A673 (cell line): ENCODE measurements at regions not wholly inside any gene's neighbourhood (a gene's known extent, or its start where the extent isn't known, plus 50 kb on each side); places are given as distances from the start of the nearest gene placed in this dataset.
A peak's percentile ranks its signal among the peaks of the same experiment; 100 is the strongest.

Experiments used
- BruUV-seq: library from RNA; stranded (reverse); fragments of 400-500 nt; replicated peaks from 2 replicates; lab custom pipeline; 2021; lab: Mats Ljungman, UMichigan
- CTCF ChIA-PET: fragments of 300-600 bp; sonication (Branson Sonifier 250); formaldehyde crosslinking; loops from one replicate; lab custom pipeline; 2022; ENCODE audit warnings: antibody characterized with exemption; lab: Charles Lee
- POLR2A ChIA-PET: fragments of 300-600 bp; sonication (Branson Sonifier 250); formaldehyde crosslinking; loops from one replicate; lab custom pipeline; 2022; ENCODE audit warnings: antibody characterized with exemption; ENCODE audit not compliant: low non-redundant PET; lab: Charles Lee
- DNase-seq: peaks from one replicate; pipeline ENCODE4 v3.0.0-alpha.2; 2015; ENCODE audit warnings: low spot score
- H3K27ac ChIP-seq: fragments of 200-600 bp; sonication (generic); 2 replicates; pipeline ENCODE4 v1.5.1; 2016; ENCODE audit warnings: mixed run types, low read depth, mild to moderate bottlenecking, mixed read lengths, antibody characterized with exemption, low read length; ENCODE audit not compliant: poor library complexity, severe bottlenecking
- H3K27me3 ChIP-seq: fragments of 200-600 bp; sonication (generic); replicated peaks from 2 replicates; pipeline ENCODE4 v1.6.1; 2017; ENCODE audit warnings: mixed run types, low read depth, mild to moderate bottlenecking, mixed read lengths, antibody characterized with exemption, low read length; ENCODE audit not compliant: insufficient read depth, poor library complexity
- H3K36me3 ChIP-seq: fragments of 200-600 bp; sonication (generic); 2 replicates; pipeline ENCODE4 v1.6.1; 2016; ENCODE audit warnings: mixed run types, mild to moderate bottlenecking, mixed read lengths, antibody characterized with exemption, low read length; ENCODE audit not compliant: insufficient read depth, poor library complexity, severe bottlenecking
- H3K4me1 ChIP-seq: fragments of 200-600 bp; sonication (generic); 2 replicates; pipeline ENCODE4 v1.6.1; 2017; ENCODE audit warnings: mixed run types, mild to moderate bottlenecking, mixed read lengths, antibody characterized with exemption, low read length; ENCODE audit not compliant: insufficient read depth, poor library complexity, severe bottlenecking
- H3K4me3 ChIP-seq: fragments of 200-600 bp; sonication (generic); 2 replicates; pipeline ENCODE4 v1.5.1; 2016; ENCODE audit warnings: low read depth, mixed run types, mild to moderate bottlenecking, mixed read lengths, low read length; ENCODE audit not compliant: poor library complexity, severe bottlenecking
- H3K9me3 ChIP-seq: fragments of 200-600 bp; sonication (generic); 2 replicates; pipeline ENCODE4 v1.6.1; 2016; ENCODE audit warnings: mixed run types, low read depth, mild to moderate bottlenecking, mixed read lengths, antibody characterized with exemption, low read length; ENCODE audit not compliant: poor library complexity, severe bottlenecking
- CTCF ChIP-seq: fragments of 300-800, 200-600 bp; sonication (generic); conservative IDR thresholded peaks from 2 replicates; pipeline ENCODE4 v1.5.1; 2017; ENCODE audit warnings: low read depth, mild to moderate bottlenecking, antibody characterized with exemption, low read length, moderate library complexity, mixed read lengths
- EZH2 ChIP-seq: fragments of 200-600 bp; sonication (generic); IDR thresholded peaks from 2 replicates; pipeline ENCODE4 v1.6.1; 2017; ENCODE audit warnings: borderline replicate concordance, low read depth, mild to moderate bottlenecking, mixed read lengths, antibody characterized with exemption, low read length; ENCODE audit not compliant: poor library complexity, severe bottlenecking
- intact Hi-C: fragments of 100-400 bp; cut with micrococcal nuclease; formaldehyde crosslinking; loops from one replicate; pipeline ENCODE4 v1.10.0; 2022; ENCODE audit not compliant: unreplicated experiment

- H3K27ac ChIP-seq = no peak overlapping the region
- ChIA-PET CTCF (interaction anchor here (0.6 kb wide), 1 partner anchor 153 kb away, joined by 3 read pairs; no protein-coding TSS in a partner anchor), POLR2A (interaction anchor here (0.6 kb wide), 1 partner anchor 789 kb away, joined by 4 read pairs; no protein-coding TSS in a partner anchor)
- peaks cover 11% of the 10 kb centered on the region for H3K4me1 ChIP-seq
- H3K27me3 ChIP-seq = peaks cover 37% of the 10 kb centered on the region
- intact Hi-C loops = no loop called here
- DNase-seq = peak; percentile 80
- TF ChIP-seq EZH2 (no peak), CTCF (no peak)
- BruUV-seq = no TSS peak
- no peaks in the 10 kb centered on the region for H3K9me3 ChIP-seq
- H3K36me3 ChIP-seq = no peaks in the 10 kb centered on the region
- H3K4me3 ChIP-seq = no peak overlapping the region
These were observed 119.5 kb upstream of the CYRIA start for GRCh38 chr2:16785149-16785548.

DNA sequence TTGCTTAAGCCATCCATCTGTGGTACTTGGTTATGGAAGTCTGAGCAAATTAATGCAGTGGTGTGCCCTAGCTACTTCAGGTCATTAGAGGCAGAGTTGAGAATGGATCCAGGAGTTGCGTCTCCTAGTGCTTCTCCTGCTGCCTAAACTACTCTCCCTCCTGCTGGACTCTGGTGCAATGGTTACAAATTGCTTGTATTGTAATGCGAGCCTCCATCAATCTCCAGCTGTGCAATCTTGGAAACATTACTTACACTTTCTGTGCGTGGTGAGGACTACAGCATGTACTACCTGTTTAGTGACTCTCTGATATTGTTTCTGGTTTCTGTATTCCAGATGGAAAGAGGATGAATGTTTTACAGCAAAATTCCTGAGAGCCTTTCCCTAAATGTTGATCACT, 119.0 kb upstream of the CYRIA start:
- ChIA-PET CTCF (interaction anchor here (0.6 kb wide), 1 partner anchor 154 kb away, joined by 3 read pairs; no protein-coding TSS in a partner anchor), POLR2A (no interaction called here)
- intact Hi-C loops = no loop called here
- TF ChIP-seq EZH2 = no peak
- TF ChIP-seq CTCF = no peak
- no peaks in the 10 kb centered on the region for H3K9me3 ChIP-seq
- no peak overlapping the region for H3K27ac ChIP-seq
- no TSS peak for BruUV-seq
- no peak overlapping the region for H3K4me3 ChIP-seq
- H3K36me3 ChIP-seq = no peaks in the 10 kb centered on the region
- H3K4me1 ChIP-seq = peaks cover 11% of the 10 kb centered on the region
- DNase-seq = peak; percentile 44
- peaks cover 35% of the 10 kb centered on the region for H3K27me3 ChIP-seq

DNA sequence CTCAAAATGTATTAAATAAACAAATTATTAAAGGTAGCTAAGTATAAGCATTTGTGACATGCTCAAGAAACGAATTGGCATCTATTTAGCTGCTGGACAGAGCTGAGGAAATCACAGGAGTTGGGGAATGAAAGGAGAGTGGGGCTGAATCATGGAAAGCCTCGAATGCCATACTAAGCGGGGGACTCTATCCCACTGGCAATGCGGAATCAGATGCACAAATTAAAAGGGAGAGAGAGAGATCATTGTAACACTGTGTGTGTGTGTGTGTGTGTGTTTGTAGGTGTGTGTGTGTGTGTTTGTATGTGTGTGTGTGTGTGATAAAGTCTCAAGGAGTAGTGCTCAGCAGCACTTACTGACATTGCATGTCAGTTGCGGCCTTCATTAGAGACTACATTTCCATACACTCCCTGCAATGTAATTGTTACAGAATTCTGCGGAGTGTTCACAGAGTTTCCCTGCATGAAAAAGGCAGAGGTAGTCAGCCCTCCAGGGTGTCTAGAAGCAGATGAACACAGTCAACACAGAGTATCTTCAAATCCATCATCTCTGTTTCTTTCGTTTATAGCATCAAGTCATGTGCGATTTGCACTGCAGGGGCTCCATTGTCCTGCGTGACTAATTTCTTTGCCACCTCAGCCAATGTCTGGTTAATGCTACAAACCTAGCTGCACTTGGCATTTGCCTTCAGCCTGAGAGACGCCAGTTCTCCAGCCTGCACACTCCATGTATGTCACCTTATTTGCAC, 111.7 kb upstream of the CYRIA start:
- DNase-seq = no peak
- Histone ChIP-seq H3K4me3 (no peak overlapping the region), H3K4me1 (peaks cover 5% of the 10 kb centered on the region), H3K36me3 (no peaks in the 10 kb centered on the region), H3K9me3 (no peaks in the 10 kb centered on the region), H3K27me3 (peaks cover 2% of the 10 kb centered on the region), H3K27ac (no peak overlapping the region)
- ChIA-PET CTCF (no interaction called here), POLR2A (no interaction called here)
- intact Hi-C loops = loop anchor here (10.0 kb wide), 2 partner anchors 278 to 678 kb away; no protein-coding TSS in a partner anchor
- no TSS peak for BruUV-seq
- TF ChIP-seq CTCF (no peak), EZH2 (no peak)
